ENCODE measurements at regions not wholly inside any gene's neighbourhood (a gene's known extent, or its start where the extent isn't known, plus 50 kb on each side); places are given as distances from the start of the nearest gene placed in this dataset.

DNA sequence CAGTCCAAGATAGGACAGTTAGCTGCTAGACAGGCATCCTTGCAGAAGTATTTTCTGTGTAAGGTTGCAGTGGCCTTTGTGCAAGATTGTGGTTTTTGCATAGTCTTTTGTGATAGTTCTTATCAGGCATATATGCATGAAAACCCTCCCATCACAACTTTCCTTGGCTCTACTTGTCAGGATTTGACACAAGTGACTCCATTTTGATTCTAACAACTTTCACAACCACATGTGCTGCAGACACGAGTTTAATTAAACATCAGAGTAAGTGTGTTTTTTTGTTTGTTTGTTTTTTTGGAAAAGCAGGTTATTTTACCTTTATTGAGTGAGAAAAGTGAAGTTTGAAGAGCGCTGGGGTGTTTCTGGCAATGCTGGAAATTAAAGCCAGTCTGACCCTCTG lies 902.0 kb upstream of the GCFC2 start:
- no peak for DNase-seq
- intact Hi-C loops (cut with DNase I, micrococcal nuclease), result no loop called here
- no peaks in the 10 kb centered on the region for H3K36me3 Mint-ChIP-seq (ENCODE audit: low read depth)
- no peaks in the 10 kb centered on the region for H3K9me3 Mint-ChIP-seq
- ChIA-PET CTCF (no interaction called here), POLR2A (no interaction called here)
- no peak overlapping the region for H3K27ac Mint-ChIP-seq
- no peak overlapping the region for H3K27ac ChIP-seq (ENCODE audit: low read depth in 1 of 2, low read length in 2 of 2)
- no peaks in the 10 kb centered on the region for H3K4me1 ChIP-seq (ENCODE audit: insufficient read depth, low read length)
- H3K4me1 Mint-ChIP-seq (ENCODE audit: low read depth), result no peaks in the 10 kb centered on the region
- H3K27me3 ChIP-seq (ENCODE audit: control insufficient read depth in 1 of 2, insufficient read depth in 2 of 2, low read length in 2 of 2), result no peaks in the 10 kb centered on the region
- no peak for TF ChIP-seq CTCF (IDR thresholded peaks at IDR 0.05)
- H3K27me3 Mint-ChIP-seq, result no peaks in the 10 kb centered on the region
- no peaks in the 10 kb centered on the region for H3K9me3 ChIP-seq (ENCODE audit: control insufficient read depth in 1 of 2, insufficient read depth in 1 of 2, low read length in 2 of 2)
- H3K4me3 Mint-ChIP-seq, result no peak overlapping the region
- no peaks in the 10 kb centered on the region for H3K36me3 ChIP-seq (ENCODE audit: insufficient read depth, low read length)
- ATAC-seq (ENCODE audit: poor library complexity), result no peak
- no peak overlapping the region for H3K4me3 ChIP-seq (ENCODE audit: low read length)

- Histone ChIP-seq H3K4me1 (ENCODE audit: insufficient read depth, low read length) (no peaks in the 10 kb centered on the region), H3K27ac (ENCODE audit: low read depth in 1 of 2, low read length in 2 of 2) (no peak overlapping the region), H3K36me3 (ENCODE audit: insufficient read depth, low read length) (no peaks in the 10 kb centered on the region), H3K4me3 (ENCODE audit: low read length) (no peak overlapping the region), H3K9me3 (ENCODE audit: control insufficient read depth in 1 of 2, insufficient read depth in 1 of 2, low read length in 2 of 2) (no peaks in the 10 kb centered on the region), H3K27me3 (ENCODE audit: control insufficient read depth in 1 of 2, insufficient read depth in 2 of 2, low read length in 2 of 2) (no peaks in the 10 kb centered on the region)
- DNase-seq (no peak), ATAC-seq (ENCODE audit: poor library complexity) (no peak)
- intact Hi-C loops (cut with DNase I, micrococcal nuclease), result no loop called here
- Mint-ChIP-seq H3K27ac (no peak overlapping the region), H3K9me3 (no peaks in the 10 kb centered on the region), H3K27me3 (no peaks in the 10 kb centered on the region), H3K36me3 (ENCODE audit: low read depth) (no peaks in the 10 kb centered on the region), H3K4me1 (ENCODE audit: low read depth) (no peaks in the 10 kb centered on the region), H3K4me3 (no peak overlapping the region)
- TF ChIP-seq CTCF (IDR thresholded peaks at IDR 0.05), result no peak
- ChIA-PET POLR2A (no interaction called here), CTCF (no interaction called here)
Measured at GRCh38 chr2:76610451-76610850, 899.7 kb upstream of the GCFC2 start.

DNA sequence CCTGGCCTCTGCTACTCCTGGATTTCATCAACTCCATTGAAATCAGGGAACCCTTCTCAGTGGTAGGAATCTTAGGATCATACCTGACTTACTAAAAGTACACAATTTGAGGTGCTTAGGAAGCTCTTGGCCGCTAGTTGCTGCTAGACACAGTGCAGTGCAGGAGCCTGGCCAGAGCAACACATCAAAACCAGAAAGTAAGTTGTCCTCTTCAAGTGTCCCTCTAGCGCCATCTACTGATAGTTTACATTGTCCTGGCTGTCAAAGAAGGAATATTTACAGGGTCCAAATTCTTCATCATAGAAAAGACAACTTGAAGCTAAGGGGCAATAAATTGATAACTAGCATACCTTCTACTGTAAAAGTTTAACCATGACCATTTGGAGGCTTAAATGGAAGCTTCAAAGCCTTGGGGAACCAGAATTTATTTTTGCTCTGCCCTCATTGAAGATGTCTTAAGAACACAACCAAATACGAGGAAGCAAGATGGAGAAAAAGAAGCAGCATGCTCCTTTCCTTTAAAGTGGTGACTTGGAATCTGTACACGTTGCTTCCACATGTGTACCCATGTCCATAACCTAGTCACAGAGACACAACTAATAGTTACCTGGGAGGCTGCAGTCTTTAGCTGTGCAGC lies 889.1 kb upstream of the GCFC2 start:
- Histone ChIP-seq H3K4me3 (ENCODE audit: low read length) (no peak overlapping the region), H3K9me3 (ENCODE audit: control insufficient read depth in 1 of 2, insufficient read depth in 1 of 2, low read length in 2 of 2) (peaks cover 0 to 10% of the 10 kb centered on the region in 2 experiments), H3K36me3 (ENCODE audit: insufficient read depth, low read length) (no peaks in the 10 kb centered on the region), H3K4me1 (ENCODE audit: insufficient read depth, low read length) (no peaks in the 10 kb centered on the region), H3K27me3 (ENCODE audit: control insufficient read depth in 1 of 2, insufficient read depth in 2 of 2, low read length in 2 of 2) (no peaks in the 10 kb centered on the region), H3K27ac (ENCODE audit: low read depth in 1 of 2, low read length in 2 of 2) (no peak overlapping the region)
- Mint-ChIP-seq H3K27ac (no peak overlapping the region), H3K36me3 (ENCODE audit: low read depth) (no peaks in the 10 kb centered on the region), H3K4me3 (no peak overlapping the region), H3K27me3 (no peaks in the 10 kb centered on the region), H3K4me1 (ENCODE audit: low read depth) (no peaks in the 10 kb centered on the region), H3K9me3 (peaks cover 3% of the 10 kb centered on the region)
- CTCF ChIA-PET, result no interaction called here
- TF ChIP-seq CTCF (IDR thresholded peaks at IDR 0.05), result no peak
- POLR2A ChIA-PET, result no interaction called here
- DNase-seq (peak in 1 of 14 experiments; percentile 0), ATAC-seq (ENCODE audit: poor library complexity) (no peak)
- intact Hi-C loops (cut with DNase I, micrococcal nuclease), result no loop called here
